ENCODE measurements at regions not wholly inside any gene's neighbourhood (a gene's known extent, or its start where the extent isn't known, plus 50 kb on each side); places are given as distances from the start of the nearest gene placed in this dataset.

- Histone ChIP-seq H3K36me3 (no peaks in the 10 kb centered on the region), H3K4me3 (no peak overlapping the region), H3K27ac (peak overlapping the region; percentile 33 to 49), H3K27me3 (no peaks in the 10 kb centered on the region), H3K4me1 (no peaks in the 10 kb centered on the region), H3K9me3 (no peaks in the 10 kb centered on the region)
- no peak for DNase-seq (ENCODE audit: low spot score in 2 of 2)
- intact Hi-C loops (cut with DNase I; ENCODE audit: low total_unique reads), result no loop called here
- no peak for TF ChIP-seq CTCF (IDR thresholded peaks at IDR 0.05)
- TF ChIP-seq POLR2A (IDR thresholded peaks at IDR 0.05), result no peak
- TF ChIP-seq POLR2AphosphoS5 (IDR thresholded peaks at IDR 0.05), result no peak
Measured at GRCh38 chr15:87619161-87619960, 637.2 kb downstream of the NTRK3 start.

GRCh38 chr15:87618203-87618725 lies 638.3 kb downstream of the NTRK3 start:
- intact Hi-C loops (cut with DNase I; ENCODE audit: low total_unique reads), result no loop called here
- H3K9me3 ChIP-seq, result no peaks in the 10 kb centered on the region
- DNase-seq (ENCODE audit: low spot score in 2 of 2), result no peak
- H3K27me3 ChIP-seq, result no peaks in the 10 kb centered on the region
- H3K27ac ChIP-seq, result peak overlapping the region; percentile 44 to 55
- no peak overlapping the region for H3K4me3 ChIP-seq
- no peaks in the 10 kb centered on the region for H3K36me3 ChIP-seq
- TF ChIP-seq CTCF (IDR thresholded peaks at IDR 0.05) (no peak), POLR2AphosphoS5 (IDR thresholded peaks at IDR 0.05) (no peak), POLR2A (IDR thresholded peaks at IDR 0.05) (no peak)
- H3K4me1 ChIP-seq, result no peaks in the 10 kb centered on the region

- H3K4me3 ChIP-seq, result no peak overlapping the region
- intact Hi-C loops (cut with DNase I; ENCODE audit: low total_unique reads), result no loop called here
- H3K4me1 ChIP-seq, result no peaks in the 10 kb centered on the region
- no peaks in the 10 kb centered on the region for H3K9me3 ChIP-seq
- no peaks in the 10 kb centered on the region for H3K36me3 ChIP-seq
- TF ChIP-seq POLR2AphosphoS5 (IDR thresholded peaks at IDR 0.05), result no peak
- H3K27me3 ChIP-seq, result no peaks in the 10 kb centered on the region
- no peak overlapping the region for H3K27ac ChIP-seq
- no peak for DNase-seq (ENCODE audit: low spot score in 2 of 2)
Measured at GRCh38 chr15:87614704-87615103, 641.8 kb downstream of the NTRK3 start.

- no peaks in the 10 kb centered on the region for H3K9me3 ChIP-seq
- H3K4me1 ChIP-seq, result no peaks in the 10 kb centered on the region
- no peak for DNase-seq (ENCODE audit: low spot score in 2 of 2)
- no peaks in the 10 kb centered on the region for H3K27me3 ChIP-seq
- intact Hi-C loops (cut with DNase I; ENCODE audit: low total_unique reads), result no loop called here
- H3K27ac ChIP-seq, result no peak overlapping the region
- TF ChIP-seq POLR2AphosphoS5 (IDR thresholded peaks at IDR 0.05) (no peak), CTCF (IDR thresholded peaks at IDR 0.05) (no peak), POLR2A (IDR thresholded peaks at IDR 0.05) (no peak)
- H3K36me3 ChIP-seq, result no peaks in the 10 kb centered on the region
- no peak overlapping the region for H3K4me3 ChIP-seq
Measured at GRCh38 chr15:87610366-87610765, 646.2 kb downstream of the NTRK3 start.

- H3K9me3 ChIP-seq, result no peaks in the 10 kb centered on the region
- no peaks in the 10 kb centered on the region for H3K27me3 ChIP-seq
- no peak overlapping the region for H3K4me3 ChIP-seq
- H3K27ac ChIP-seq, result no peak overlapping the region
- TF ChIP-seq POLR2A (IDR thresholded peaks at IDR 0.05) (no peak), CTCF (IDR thresholded peaks at IDR 0.05) (no peak), POLR2AphosphoS5 (IDR thresholded peaks at IDR 0.05) (no peak)
- H3K36me3 ChIP-seq, result no peaks in the 10 kb centered on the region
- intact Hi-C loops (cut with DNase I; ENCODE audit: low total_unique reads), result no loop called here
- no peak for DNase-seq (ENCODE audit: low spot score in 2 of 2)
- no peaks in the 10 kb centered on the region for H3K4me1 ChIP-seq
Measured at GRCh38 chr15:87609894-87610293, 646.6 kb downstream of the NTRK3 start.

Data from breast epithelium (tissue), 4 donors.